CD4-positive, alpha-beta T cell (primary cell): ENCODE measurements at regions not wholly inside any gene's neighbourhood (a gene's known extent, or its start where the extent isn't known, plus 50 kb on each side); places are given as distances from the start of the nearest gene placed in this dataset.

Experiments used
- ATAC-seq: fragments of 200-7000 bp; cut with Tn5 transposase; one replicate; pipeline ENCODE4 v1.10.0; 2022; ENCODE audit warnings: mild to moderate bottlenecking; ENCODE audit not compliant: poor library complexity
- CTCF ChIA-PET: fragments of 350-600 bp; sonication (Branson Sonifier 250); formaldehyde crosslinking; loops from one replicate; lab custom pipeline; 2021; ENCODE audit warnings: antibody characterized with exemption, inconsistent platforms; lab: Charles Lee
- POLR2A ChIA-PET: fragments of 350-600 bp; sonication (Branson Sonifier 250); formaldehyde crosslinking; loops from one replicate; lab custom pipeline; 2021; ENCODE audit warnings: antibody characterized with exemption, inconsistent platforms; lab: Charles Lee
- DNase-seq, 14 experiments: peaks; one replicate each; pipeline ENCODE4 v3.0.0-alpha.2; 2013 to 2020; ENCODE audit warnings: mixed read lengths in 2 of 14
- H3K27ac ChIP-seq, 2 donors: one replicate each; pipeline versions ENCODE4 v1.5.1 to v1.7.0; 2013; ENCODE audit warnings: low read length in 2 of 2, low read depth in 1 of 2, mild to moderate bottlenecking in 1 of 2
- H3K27me3 ChIP-seq, 2 experiments: 1 replicate in 1 of 2; 2 replicates in 1 of 2; pipeline versions ENCODE4 v1.6.1 to v1.7.0; 2013; ENCODE audit warnings: low read length in 2 of 2, control low read depth in 1 of 2, mild to moderate bottlenecking in 1 of 2, moderate library complexity in 1 of 2; ENCODE audit not compliant: insufficient read depth in 2 of 2, control insufficient read depth in 1 of 2
- H3K36me3 ChIP-seq: one replicate; pipeline ENCODE4 v1.6.1; 2013; ENCODE audit warnings: low read length, control low read depth; ENCODE audit not compliant: insufficient read depth
- H3K4me1 ChIP-seq: one replicate; pipeline ENCODE4 v1.6.1; 2013; ENCODE audit warnings: low read length, control low read depth; ENCODE audit not compliant: insufficient read depth
- H3K4me3 ChIP-seq: one replicate; pipeline ENCODE4 v1.5.1; 2013; ENCODE audit warnings: mild to moderate bottlenecking, low read length, moderate library complexity
- H3K9me3 ChIP-seq, 2 experiments: 1 replicate in 1 of 2; 2 replicates in 1 of 2; pipeline versions ENCODE4 v1.6.1 to v1.7.0; 2013; ENCODE audit warnings: low read length in 2 of 2, mild to moderate bottlenecking in 2 of 2, control low read depth in 1 of 2, moderate library complexity in 1 of 2; ENCODE audit not compliant: control insufficient read depth in 1 of 2, insufficient read depth in 1 of 2
- H3K27ac Mint-ChIP-seq: one replicate; pipeline ENCODE4 v1.8.0; 2020; ENCODE audit warnings: mixed read lengths
- H3K27me3 Mint-ChIP-seq: one replicate; pipeline ENCODE4 v1.8.0; 2021; ENCODE audit warnings: mixed read lengths
- H3K36me3 Mint-ChIP-seq: one replicate; pipeline ENCODE4 v1.8.0; 2021; ENCODE audit warnings: low read depth, mixed read lengths
- H3K4me1 Mint-ChIP-seq: one replicate; pipeline ENCODE4 v1.8.0; 2021; ENCODE audit warnings: low read depth, mixed read lengths
- H3K4me3 Mint-ChIP-seq: one replicate; pipeline ENCODE4 v1.8.0; 2020; ENCODE audit warnings: mild to moderate bottlenecking, mixed read lengths
- H3K9me3 Mint-ChIP-seq: one replicate; pipeline ENCODE4 v1.8.0; 2020; ENCODE audit warnings: mixed read lengths
- intact Hi-C, 2 experiments: fragments of 100-400 bp; cut with DNase I in 1 of 2; cut with micrococcal nuclease in 1 of 2; formaldehyde crosslinking; loops; one replicate each; pipeline versions ENCODE4 v1.15.1 to v1.9.0; 2023 to 2025; cut with DNase I, micrococcal nuclease
- TF ChIP-seq, protein P1 (sequence below): fragments of 200-600 bp; IDR thresholded peaks from one replicate; pipeline ENCODE4 v1.8.0; 2022; ENCODE audit warnings: antibody characterized with exemption, mild to moderate bottlenecking

DNA sequence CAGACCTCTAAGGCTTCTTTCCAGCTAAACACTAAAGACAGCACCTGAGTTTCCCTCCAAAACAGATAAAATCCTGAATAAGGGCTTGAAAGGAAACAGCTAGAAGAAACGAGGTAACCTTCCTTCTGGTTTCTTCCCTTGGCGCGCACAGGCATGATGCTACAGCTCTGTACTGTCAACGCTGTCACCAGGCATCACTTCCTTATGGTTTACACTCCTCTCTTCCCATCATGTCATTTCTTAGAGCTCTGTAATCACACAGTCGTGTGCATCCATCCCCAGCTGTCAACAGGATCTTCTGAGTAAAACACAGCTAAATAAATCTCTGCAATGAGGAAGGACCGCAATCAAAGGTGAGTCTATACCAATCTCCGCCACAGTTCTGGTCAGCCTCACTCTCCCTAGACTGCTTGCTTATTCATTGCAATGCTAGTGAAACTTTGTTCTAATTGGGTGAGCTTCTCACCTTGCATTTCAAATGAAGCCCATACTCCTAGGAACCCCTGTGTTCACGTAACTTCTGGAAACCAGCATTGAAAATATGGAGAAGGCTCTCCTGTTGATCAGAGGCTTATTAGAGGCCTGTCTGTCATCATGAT, 162.6 kb upstream of the DTNBP1 start:
- Mint-ChIP-seq H3K4me3 (no peak overlapping the region), H3K4me1 (no peaks in the 10 kb centered on the region), H3K27me3 (peaks cover 28% of the 10 kb centered on the region), H3K36me3 (no peaks in the 10 kb centered on the region), H3K9me3 (no peaks in the 10 kb centered on the region), H3K27ac (no peak overlapping the region)
- TF ChIP-seq, protein P1, sequence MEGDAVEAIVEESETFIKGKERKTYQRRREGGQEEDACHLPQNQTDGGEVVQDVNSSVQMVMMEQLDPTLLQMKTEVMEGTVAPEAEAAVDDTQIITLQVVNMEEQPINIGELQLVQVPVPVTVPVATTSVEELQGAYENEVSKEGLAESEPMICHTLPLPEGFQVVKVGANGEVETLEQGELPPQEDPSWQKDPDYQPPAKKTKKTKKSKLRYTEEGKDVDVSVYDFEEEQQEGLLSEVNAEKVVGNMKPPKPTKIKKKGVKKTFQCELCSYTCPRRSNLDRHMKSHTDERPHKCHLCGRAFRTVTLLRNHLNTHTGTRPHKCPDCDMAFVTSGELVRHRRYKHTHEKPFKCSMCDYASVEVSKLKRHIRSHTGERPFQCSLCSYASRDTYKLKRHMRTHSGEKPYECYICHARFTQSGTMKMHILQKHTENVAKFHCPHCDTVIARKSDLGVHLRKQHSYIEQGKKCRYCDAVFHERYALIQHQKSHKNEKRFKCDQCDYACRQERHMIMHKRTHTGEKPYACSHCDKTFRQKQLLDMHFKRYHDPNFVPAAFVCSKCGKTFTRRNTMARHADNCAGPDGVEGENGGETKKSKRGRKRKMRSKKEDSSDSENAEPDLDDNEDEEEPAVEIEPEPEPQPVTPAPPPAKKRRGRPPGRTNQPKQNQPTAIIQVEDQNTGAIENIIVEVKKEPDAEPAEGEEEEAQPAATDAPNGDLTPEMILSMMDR: no peak
- Histone ChIP-seq H3K4me1 (no peaks in the 10 kb centered on the region), H3K27me3 (peaks cover 0 to 7% of the 10 kb centered on the region in 2 experiments), H3K9me3 (no peaks in the 10 kb centered on the region), H3K36me3 (no peaks in the 10 kb centered on the region), H3K4me3 (no peak overlapping the region), H3K27ac (no peak overlapping the region)
- CTCF ChIA-PET: no interaction called here
- ATAC-seq: no peak
- POLR2A ChIA-PET: no interaction called here
- intact Hi-C loops: no loop called here
- no peak for DNase-seq

GRCh38 chr6:15824811-15825210, 162.0 kb upstream of the DTNBP1 start:
- ATAC-seq (no peak), DNase-seq (no peak)
- Mint-ChIP-seq H3K36me3 (no peaks in the 10 kb centered on the region), H3K27ac (no peak overlapping the region), H3K4me1 (no peaks in the 10 kb centered on the region), H3K4me3 (no peak overlapping the region), H3K27me3 (peaks cover 31% of the 10 kb centered on the region), H3K9me3 (no peaks in the 10 kb centered on the region)
- ChIA-PET CTCF (no interaction called here), POLR2A (no interaction called here)
- Histone ChIP-seq H3K27me3 (peaks cover 0 to 7% of the 10 kb centered on the region in 2 experiments), H3K9me3 (no peaks in the 10 kb centered on the region), H3K4me3 (no peak overlapping the region), H3K4me1 (no peaks in the 10 kb centered on the region), H3K27ac (no peak overlapping the region), H3K36me3 (no peaks in the 10 kb centered on the region)
- intact Hi-C loops: no loop called here
- TF ChIP-seq, protein P1: no peak

- no peak for ATAC-seq
- peaks cover 0 to 7% of the 10 kb centered on the region in 2 experiments for H3K27me3 ChIP-seq
- no peak overlapping the region for H3K27ac ChIP-seq
- Mint-ChIP-seq H3K36me3 (no peaks in the 10 kb centered on the region), H3K9me3 (no peaks in the 10 kb centered on the region), H3K27me3 (peaks cover 31% of the 10 kb centered on the region), H3K27ac (no peak overlapping the region), H3K4me1 (no peaks in the 10 kb centered on the region), H3K4me3 (no peak overlapping the region)
- H3K4me3 ChIP-seq: no peak overlapping the region
- TF ChIP-seq, protein P1: no peak
- CTCF ChIA-PET: no interaction called here
- H3K4me1 ChIP-seq: no peaks in the 10 kb centered on the region
- intact Hi-C loops: no loop called here
- POLR2A ChIA-PET: no interaction called here
- no peaks in the 10 kb centered on the region for H3K36me3 ChIP-seq
- DNase-seq: no peak
- no peaks in the 10 kb centered on the region for H3K9me3 ChIP-seq
These were observed 161.1 kb upstream of the DTNBP1 start for GRCh38 chr6:15823838-15824414.
